Lower lobe of right lung (tissue), 2 donors: ENCODE measurements at regions not wholly inside any gene's neighbourhood (a gene's known extent, or its start where the extent isn't known, plus 50 kb on each side); places are given as distances from the start of the nearest gene placed in this dataset.

Experiments
- ATAC-seq, 2 donors: fragments of 200-7000 bp; cut with Tn5 transposase; one replicate each; pipeline ENCODE4 v1.9.1; 2020 to 2022; ENCODE audit warnings: mild to moderate bottlenecking in 2 of 2, moderate library complexity in 2 of 2
- DNase-seq: peaks from one replicate; pipeline ENCODE4 v3.0.0-alpha.2; 2020
- H3K27ac ChIP-seq: fragments of 200-600 bp; one replicate; pipeline ENCODE4 v1.8.0; 2022
- H3K27me3 ChIP-seq: fragments of 200-600 bp; one replicate; pipeline ENCODE4 v1.8.0; 2022; ENCODE audit warnings: low read depth
- H3K36me3 ChIP-seq: fragments of 200-600 bp; one replicate; pipeline ENCODE4 v1.8.0; 2022; ENCODE audit warnings: mild to moderate bottlenecking
- H3K4me1 ChIP-seq: fragments of 200-600 bp; one replicate; pipeline ENCODE4 v1.8.0; 2022
- H3K4me3 ChIP-seq: fragments of 200-600 bp; one replicate; pipeline ENCODE4 v1.8.0; 2022; ENCODE audit warnings: mild to moderate bottlenecking
- H3K9me3 ChIP-seq: fragments of 200-600 bp; one replicate; pipeline ENCODE4 v1.8.0; 2022
- CTCF ChIP-seq: fragments of 200-600 bp; IDR thresholded peaks from one replicate; pipeline ENCODE4 v1.8.0; 2022; ENCODE audit warnings: antibody characterized with exemption, mild to moderate bottlenecking
- intact Hi-C: fragments of 100-400 bp; cut with DNase I; formaldehyde crosslinking; loops from one replicate; pipeline ENCODE4 v1.11.0; 2022
- donor health status: DM: no; HTN: yes; CAD: no; lungs with severe emphysema.

GRCh38 chr5:53425687-53426511 is 54.5 kb upstream of the FST start:
- no peak for TF ChIP-seq CTCF
- no peaks in the 10 kb centered on the region for H3K9me3 ChIP-seq
- no peaks in the 10 kb centered on the region for H3K27me3 ChIP-seq
- H3K4me1 ChIP-seq: no peaks in the 10 kb centered on the region
- H3K27ac ChIP-seq: no peak overlapping the region
- no peaks in the 10 kb centered on the region for H3K36me3 ChIP-seq
- intact Hi-C loops: no loop called here
- H3K4me3 ChIP-seq: no peak overlapping the region
- ATAC-seq: no peak
- DNase-seq: no peak

GRCh38 chr5:53426512-53426830 is 54.0 kb upstream of the FST start:
- Histone ChIP-seq H3K27me3 (no peaks in the 10 kb centered on the region), H3K27ac (no peak overlapping the region), H3K36me3 (no peaks in the 10 kb centered on the region), H3K4me1 (no peaks in the 10 kb centered on the region), H3K4me3 (no peak overlapping the region), H3K9me3 (no peaks in the 10 kb centered on the region)
- ATAC-seq: no peak
- no peak for DNase-seq
- intact Hi-C loops: no loop called here
- TF ChIP-seq CTCF: no peak

GRCh38 chr5:53426878-53427277 is 53.6 kb upstream of the FST start:
- no peaks in the 10 kb centered on the region for H3K9me3 ChIP-seq
- no peaks in the 10 kb centered on the region for H3K27me3 ChIP-seq
- H3K36me3 ChIP-seq: no peaks in the 10 kb centered on the region
- DNase-seq: no peak
- intact Hi-C loops: no loop called here
- no peak for ATAC-seq
- no peaks in the 10 kb centered on the region for H3K4me1 ChIP-seq
- TF ChIP-seq CTCF: no peak
- no peak overlapping the region for H3K27ac ChIP-seq
- H3K4me3 ChIP-seq: no peak overlapping the region

GRCh38 chr5:53427965-53428364 is 52.5 kb upstream of the FST start:
- Histone ChIP-seq H3K4me3 (no peak overlapping the region), H3K9me3 (no peaks in the 10 kb centered on the region), H3K36me3 (no peaks in the 10 kb centered on the region), H3K27ac (no peak overlapping the region), H3K27me3 (no peaks in the 10 kb centered on the region), H3K4me1 (no peaks in the 10 kb centered on the region)
- ATAC-seq: no peak
- TF ChIP-seq CTCF: no peak
- intact Hi-C loops: no loop called here
- no peak for DNase-seq

- Histone ChIP-seq H3K4me3 (no peak overlapping the region), H3K4me1 (no peaks in the 10 kb centered on the region), H3K36me3 (no peaks in the 10 kb centered on the region), H3K27me3 (no peaks in the 10 kb centered on the region), H3K9me3 (no peaks in the 10 kb centered on the region), H3K27ac (no peak overlapping the region)
- no peak for DNase-seq
- TF ChIP-seq CTCF: no peak
- intact Hi-C loops: no loop called here
- ATAC-seq: no peak
These were observed 50.7 kb upstream of the FST start for GRCh38 chr5:53429706-53430105.
